H1 (cell line): ENCODE measurements at regions not wholly inside any gene's neighbourhood (a gene's known extent, or its start where the extent isn't known, plus 50 kb on each side); places are given as distances from the start of the nearest gene placed in this dataset.

Source experiments
- CHD7 ChIP-seq: fragments of 300-600 bp; sonication (generic); IDR thresholded peaks from 2 replicates; pipeline ENCODE4 v1.7.1; 2012; ENCODE audit warnings: low read length, moderate library complexity, mild to moderate bottlenecking, inconsistent platforms; ENCODE audit not compliant: insufficient replicate concordance
- E2F6 ChIP-seq: IDR thresholded peaks from 2 replicates; pipeline ENCODE4 v1.6.1; 2012; ENCODE audit warnings: inconsistent platforms
- EP300 ChIP-seq, 2 experiments: IDR thresholded peaks; 1 replicate in 1 of 2; 2 replicates in 1 of 2; pipeline ENCODE4 v1.6.1; 2011 to 2012; ENCODE audit warnings: low read depth in 2 of 2, low read length in 2 of 2, mild to moderate bottlenecking in 2 of 2, borderline replicate concordance in 1 of 2, inconsistent platforms in 1 of 2, moderate library complexity in 1 of 2
- KDM1A ChIP-seq: fragments of 200-600, 300-600 bp; sonication (generic); IDR thresholded peaks from 2 replicates; pipeline ENCODE4 v1.7.1; 2016; ENCODE audit warnings: mild to moderate bottlenecking, low read length, borderline replicate concordance
- PHF8 ChIP-seq: fragments of 200-600 bp; sonication (generic); conservative IDR thresholded peaks from 2 replicates; pipeline ENCODE4 v1.7.1; 2012; ENCODE audit warnings: low read depth, mild to moderate bottlenecking, inconsistent platforms, low read length, moderate library complexity
- RFX5 ChIP-seq: IDR thresholded peaks from 2 replicates; pipeline ENCODE4 v1.6.1; 2011; ENCODE audit warnings: low read depth, low read length, improper control_type of control experiment, borderline replicate concordance
- TBP ChIP-seq: IDR thresholded peaks from 2 replicates; pipeline ENCODE4 v1.6.1; 2011; ENCODE audit warnings: low read depth, low read length, improper control_type of control experiment

GRCh38 chr1:37290718-37291117 is 183.7 kb upstream of the ZC3H12A start (continued):
- TF ChIP-seq CHD7, result no peak
- no peak for TF ChIP-seq E2F6
- TF ChIP-seq PHF8, result no peak
- TF ChIP-seq KDM1A, result no peak
- no peak for TF ChIP-seq EP300 (IDR thresholded peaks at IDR 0.05; ENCODE audit: borderline replicate concordance in 1 of 2, low read depth in 2 of 2, low read length in 2 of 2)
- no peak for TF ChIP-seq TBP
- TF ChIP-seq RFX5, result no peak
